ENCODE measurements at regions not wholly inside any gene's neighbourhood (a gene's known extent, or its start where the extent isn't known, plus 50 kb on each side); places are given as distances from the start of the nearest gene placed in this dataset.

- no peaks in the 10 kb centered on the region for H3K79me2 ChIP-seq (ENCODE audit: control insufficient read depth, insufficient read depth, low read length)
- no peak overlapping the region for H3K4me2 ChIP-seq (ENCODE audit: insufficient read depth, low read length)
- H3K36me3 ChIP-seq (ENCODE audit: control insufficient read depth in 2 of 2, extremely low read depth in 1 of 2, insufficient read depth in 2 of 2, low read length in 2 of 2) = no peaks in the 10 kb centered on the region
- H3K4me1 ChIP-seq (ENCODE audit: control insufficient read depth, extremely low read depth, insufficient read depth, low read length) = peaks cover 4% of the 10 kb centered on the region
- FAIRE-seq (no peak), DNase-seq (ENCODE audit: low read depth, low spot score) (no peak)
- ChIA-PET POLR2A (no interaction called here), CTCF (interaction anchor here (0.9 to 1.7 kb wide), 3 partner anchors 10 to 193 kb away, joined by 3 to 5 read pairs (median 3); no protein-coding TSS in a partner anchor)
- no peak overlapping the region for H3K27ac ChIP-seq (ENCODE audit: insufficient read depth, low read depth, low read length)
- H3K4me3 ChIP-seq (replicated peaks in 1 of 3; ENCODE audit: insufficient read depth in 1 of 3, low read depth in 1 of 3, low read length in 3 of 3) = no peak overlapping the region
- no peak overlapping the region for H3K9ac ChIP-seq (replicated peaks; ENCODE audit: extremely low read depth, insufficient read depth, low read length)
- H2AFZ ChIP-seq (ENCODE audit: low read depth, low read length) = no peak overlapping the region
- H4K20me1 ChIP-seq (replicated peaks; ENCODE audit: control insufficient read depth, extremely low read depth, insufficient read depth, low read length) = no peaks in the 10 kb centered on the region
- no peaks in the 10 kb centered on the region for H3K27me3 ChIP-seq (ENCODE audit: control insufficient read depth in 2 of 2, insufficient read depth in 2 of 2, low read length in 2 of 2)
- dilution Hi-C loops (cut with MboI; ENCODE audit: extremely low pct_ligation_motif_present, low sequenced_read_pairs) (no loop called here), intact Hi-C loops (cut with micrococcal nuclease) (no loop called here)
- no TSS peak for BruUV-seq (replicated peaks)
- no peaks in the 10 kb centered on the region for H3K9me1 ChIP-seq (replicated peaks; ENCODE audit: control insufficient read depth, extremely low read depth, insufficient read depth, low read length)
- H3K9me3 ChIP-seq (replicated peaks; ENCODE audit: control insufficient read depth, insufficient read depth, low read length) = no peaks in the 10 kb centered on the region
- TF ChIP-seq POLR2A (IDR thresholded peaks at IDR 0.05; ENCODE audit: low read depth, low read length) = no peak
- TF ChIP-seq MYC (IDR thresholded peaks at IDR 0.05; ENCODE audit: low read depth, low read length) = no peak
- no peak for TF ChIP-seq EZH2 (IDR thresholded peaks at IDR 0.05; ENCODE audit: borderline replicate concordance, low read depth, low read length, severe bottlenecking)
- no peak for TF ChIP-seq POLR2AphosphoS5 (IDR thresholded peaks at IDR 0.05; ENCODE audit: insufficient read depth, low read depth, low read length)
Measured at GRCh38 chr4:102427371-102427998, 73.7 kb upstream of the NFKB1 start.

- no peaks in the 10 kb centered on the region for H4K20me1 ChIP-seq (replicated peaks; ENCODE audit: control insufficient read depth, extremely low read depth, insufficient read depth, low read length)
- H3K9me1 ChIP-seq (replicated peaks; ENCODE audit: control insufficient read depth, extremely low read depth, insufficient read depth, low read length) = no peaks in the 10 kb centered on the region
- H2AFZ ChIP-seq (ENCODE audit: low read depth, low read length) = no peak overlapping the region
- no peaks in the 10 kb centered on the region for H3K79me2 ChIP-seq (ENCODE audit: control insufficient read depth, insufficient read depth, low read length)
- no peak overlapping the region for H3K9ac ChIP-seq (replicated peaks; ENCODE audit: extremely low read depth, insufficient read depth, low read length)
- no peak overlapping the region for H3K4me3 ChIP-seq (replicated peaks in 1 of 3; ENCODE audit: insufficient read depth in 1 of 3, low read depth in 1 of 3, low read length in 3 of 3)
- DNase-seq (ENCODE audit: low read depth, low spot score) (no peak), FAIRE-seq (no peak)
- TF ChIP-seq MAX (IDR thresholded peaks at IDR 0.05; ENCODE audit: insufficient read depth, insufficient read length) (no peak), FOS (IDR thresholded peaks at IDR 0.05; ENCODE audit: borderline replicate concordance, insufficient read depth, low read length) (no peak), EZH2 (IDR thresholded peaks at IDR 0.05; ENCODE audit: borderline replicate concordance, low read depth, low read length, severe bottlenecking) (no peak), GATA2 (IDR thresholded peaks at IDR 0.05; ENCODE audit: insufficient read depth, insufficient read length, low read depth, low read length) (no peak), POLR2AphosphoS5 (IDR thresholded peaks at IDR 0.05; ENCODE audit: insufficient read depth, low read depth, low read length) (no peak), CTCF (IDR thresholded peaks at IDR 0.05; ENCODE audit: extremely low read depth in 1 of 2, insufficient read depth in 1 of 2, low read depth in 1 of 2, low read length in 2 of 2) (no peak)
- H3K27me3 ChIP-seq (ENCODE audit: control insufficient read depth in 2 of 2, insufficient read depth in 2 of 2, low read length in 2 of 2) = no peaks in the 10 kb centered on the region
- H3K9me3 ChIP-seq (replicated peaks; ENCODE audit: control insufficient read depth, insufficient read depth, low read length) = no peaks in the 10 kb centered on the region
- no peaks in the 10 kb centered on the region for H3K36me3 ChIP-seq (ENCODE audit: control insufficient read depth in 2 of 2, extremely low read depth in 1 of 2, insufficient read depth in 2 of 2, low read length in 2 of 2)
- dilution Hi-C loops (cut with MboI; ENCODE audit: extremely low pct_ligation_motif_present, low sequenced_read_pairs) (no loop called here), intact Hi-C loops (cut with micrococcal nuclease) (no loop called here)
- peaks cover 4% of the 10 kb centered on the region for H3K4me1 ChIP-seq (ENCODE audit: control insufficient read depth, extremely low read depth, insufficient read depth, low read length)
- ChIA-PET POLR2A (interaction anchor here (0.5 kb wide), 1 partner anchor 20 kb away, joined by 9 read pairs; no protein-coding TSS in a partner anchor), CTCF (interaction anchor here (0.9 to 1.7 kb wide), 3 partner anchors 9 to 193 kb away, joined by 3 to 5 read pairs (median 3); no protein-coding TSS in a partner anchor)
- H3K4me2 ChIP-seq (ENCODE audit: insufficient read depth, low read length) = no peak overlapping the region
- H3K27ac ChIP-seq (ENCODE audit: insufficient read depth, low read depth, low read length) = no peak overlapping the region
- BruUV-seq (replicated peaks) = no TSS peak
Measured at GRCh38 chr4:102428122-102428521, 73.0 kb upstream of the NFKB1 start.
